GM12864 (cell line): ENCODE measurements at regions not wholly inside any gene's neighbourhood (a gene's known extent, or its start where the extent isn't known, plus 50 kb on each side); places are given as distances from the start of the nearest gene placed in this dataset.

ENCODE experiments used
- DNase-seq: peaks from one replicate; pipeline ENCODE4 v3.0.0-alpha.2; 2011; ENCODE audit warnings: low read depth
- H3K4me3 ChIP-seq: 2 replicates; pipeline ENCODE4 v1.5.1; 2011; ENCODE audit warnings: mild to moderate bottlenecking, low read depth, low read length, control low read depth
- TF ChIP-seq, protein P1 (sequence below): IDR thresholded peaks from 2 replicates; pipeline ENCODE4 v1.5.1; 2011; ENCODE audit warnings: low read depth, mild to moderate bottlenecking, moderate library complexity, low read length, control low read depth, inconsistent platforms; ENCODE audit errors: missing control alignments

DNA sequence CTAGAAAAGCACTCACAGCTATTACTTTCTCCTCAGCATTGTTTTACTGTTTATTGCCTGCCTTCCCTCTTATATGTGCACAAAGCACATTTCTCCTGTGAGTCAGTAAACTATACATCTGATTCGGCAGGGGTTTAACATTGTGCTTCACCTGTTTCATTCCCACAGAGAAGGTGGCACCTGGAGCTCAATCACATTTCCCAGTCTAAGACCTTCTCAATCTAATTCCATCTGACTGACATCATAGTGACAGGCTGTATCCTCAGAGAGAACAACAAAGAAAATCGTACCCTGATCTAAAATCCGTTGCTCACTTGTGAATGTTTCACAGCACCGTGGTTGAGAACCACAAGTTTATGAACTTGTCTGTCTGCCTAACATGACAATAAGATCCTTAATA lies 92.4 kb upstream of the CAST start:
- no peak overlapping the region for H3K4me3 ChIP-seq
- TF ChIP-seq, protein P1, sequence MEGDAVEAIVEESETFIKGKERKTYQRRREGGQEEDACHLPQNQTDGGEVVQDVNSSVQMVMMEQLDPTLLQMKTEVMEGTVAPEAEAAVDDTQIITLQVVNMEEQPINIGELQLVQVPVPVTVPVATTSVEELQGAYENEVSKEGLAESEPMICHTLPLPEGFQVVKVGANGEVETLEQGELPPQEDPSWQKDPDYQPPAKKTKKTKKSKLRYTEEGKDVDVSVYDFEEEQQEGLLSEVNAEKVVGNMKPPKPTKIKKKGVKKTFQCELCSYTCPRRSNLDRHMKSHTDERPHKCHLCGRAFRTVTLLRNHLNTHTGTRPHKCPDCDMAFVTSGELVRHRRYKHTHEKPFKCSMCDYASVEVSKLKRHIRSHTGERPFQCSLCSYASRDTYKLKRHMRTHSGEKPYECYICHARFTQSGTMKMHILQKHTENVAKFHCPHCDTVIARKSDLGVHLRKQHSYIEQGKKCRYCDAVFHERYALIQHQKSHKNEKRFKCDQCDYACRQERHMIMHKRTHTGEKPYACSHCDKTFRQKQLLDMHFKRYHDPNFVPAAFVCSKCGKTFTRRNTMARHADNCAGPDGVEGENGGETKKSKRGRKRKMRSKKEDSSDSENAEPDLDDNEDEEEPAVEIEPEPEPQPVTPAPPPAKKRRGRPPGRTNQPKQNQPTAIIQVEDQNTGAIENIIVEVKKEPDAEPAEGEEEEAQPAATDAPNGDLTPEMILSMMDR = no peak
- no peak for DNase-seq

DNA sequence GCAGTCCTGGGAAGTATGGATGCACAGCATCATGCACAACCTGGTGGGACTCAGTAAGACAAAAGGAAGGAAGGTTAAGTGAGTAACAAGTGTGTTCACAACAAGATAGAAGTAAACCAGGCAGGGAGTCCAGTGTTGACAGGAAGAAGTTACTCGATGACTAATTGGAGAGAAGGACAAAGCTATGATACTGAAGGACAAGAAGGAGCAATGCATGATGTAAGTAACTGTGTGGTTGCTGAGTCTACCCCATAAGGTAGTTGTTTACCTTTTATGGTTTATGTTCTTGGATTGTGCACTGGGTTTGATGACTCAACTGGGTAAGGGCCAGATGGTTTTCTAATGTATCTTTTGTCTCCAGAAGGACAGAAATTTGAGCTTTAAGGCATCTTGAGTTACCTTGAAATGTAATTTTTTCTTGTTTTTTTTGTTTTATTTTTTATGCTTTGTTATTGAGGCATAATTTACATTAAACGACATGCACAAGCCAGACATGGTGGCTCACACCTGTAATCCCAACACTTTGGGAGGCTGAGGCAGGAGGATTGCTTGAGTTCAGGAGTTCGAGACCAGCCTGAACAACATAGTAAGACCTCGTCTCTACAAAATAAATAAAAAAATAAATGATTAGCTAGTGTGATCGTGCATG lies 89.2 kb upstream of the CAST start:
- no peak overlapping the region for H3K4me3 ChIP-seq
- no peak for DNase-seq
- TF ChIP-seq, protein P1 = no peak

DNA sequence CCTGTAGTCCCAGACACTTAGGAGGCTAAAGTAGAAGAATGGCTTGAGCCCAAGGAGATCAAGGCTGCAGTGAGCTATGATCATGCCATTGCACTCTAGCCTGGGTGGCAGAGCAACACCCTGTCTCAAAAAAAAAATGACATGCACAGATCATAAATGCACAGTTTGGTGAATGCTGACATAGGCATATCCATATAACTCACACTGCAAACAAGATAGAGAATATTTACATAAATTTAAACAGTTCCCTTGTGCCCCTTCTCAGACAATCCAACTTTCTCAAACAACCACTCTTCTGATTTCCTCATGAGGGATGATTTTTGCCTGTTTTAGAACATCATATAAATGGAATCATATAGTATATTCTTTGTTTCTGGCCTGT lies 88.7 kb upstream of the CAST start:
- TF ChIP-seq, protein P1 = no peak
- no peak overlapping the region for H3K4me3 ChIP-seq
- DNase-seq = no peak

DNA sequence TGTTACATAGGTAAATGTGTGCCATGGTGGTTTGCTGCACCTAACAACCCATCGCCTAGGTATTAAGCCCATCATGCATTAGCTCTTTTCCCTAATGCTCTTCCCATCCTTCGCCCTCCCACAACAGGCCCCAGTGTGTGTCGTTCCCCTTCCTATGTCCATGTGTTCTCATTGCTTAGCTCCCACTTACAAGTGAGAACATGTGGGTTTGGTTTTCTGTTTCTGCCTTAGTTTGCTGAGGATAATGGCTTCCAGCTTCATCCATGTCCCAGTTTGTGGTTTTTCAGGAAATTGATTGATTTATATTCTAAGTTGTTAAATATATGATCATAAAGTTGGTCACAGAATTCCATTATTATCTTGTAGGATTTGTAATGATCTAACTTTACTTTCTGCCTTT lies 85.3 kb upstream of the CAST start:
- TF ChIP-seq, protein P1 = no peak
- no peak for DNase-seq
- H3K4me3 ChIP-seq = no peak overlapping the region

DNA sequence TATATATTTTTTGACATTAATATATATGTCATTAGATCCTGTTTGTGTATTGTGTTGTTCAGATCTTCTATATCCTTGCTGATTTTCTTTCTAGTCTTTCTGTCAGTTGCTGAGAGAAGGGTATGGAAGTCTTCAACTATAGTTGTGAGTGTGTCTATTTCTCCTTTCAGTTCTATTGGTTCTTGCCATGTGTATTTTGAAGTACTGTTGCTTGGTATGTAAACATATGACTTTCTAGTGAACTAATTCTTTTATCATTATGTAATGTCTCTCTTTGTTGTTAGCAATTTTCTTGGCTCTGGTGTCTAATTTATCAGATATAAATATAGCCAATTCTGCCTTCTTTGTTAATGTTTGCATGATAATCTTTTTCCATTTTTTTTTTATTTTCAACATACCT lies 84.3 kb upstream of the CAST start:
- no peak for DNase-seq
- TF ChIP-seq, protein P1 = no peak
- H3K4me3 ChIP-seq = no peak overlapping the region

DNA sequence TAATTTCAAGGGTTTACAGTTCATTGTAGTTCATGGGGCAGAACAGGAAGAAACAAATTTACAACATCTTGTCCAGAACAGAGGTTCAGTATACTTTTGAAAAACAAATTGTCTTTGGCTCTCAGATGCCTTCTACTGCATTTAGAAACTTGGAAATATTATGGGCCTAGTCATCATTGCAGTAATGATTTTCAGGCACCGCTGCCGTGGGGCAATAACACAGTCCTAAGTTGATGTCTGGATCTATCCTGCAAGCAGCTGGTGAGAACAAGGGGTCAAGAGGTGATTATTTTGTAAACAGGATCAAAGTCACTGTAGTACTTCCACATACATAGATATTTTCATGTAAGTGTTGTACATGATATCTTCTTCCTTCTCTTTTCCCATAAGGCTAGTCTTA lies 82.5 kb upstream of the CAST start:
- no peak overlapping the region for H3K4me3 ChIP-seq
- no peak for DNase-seq
- TF ChIP-seq, protein P1 = no peak

DNA sequence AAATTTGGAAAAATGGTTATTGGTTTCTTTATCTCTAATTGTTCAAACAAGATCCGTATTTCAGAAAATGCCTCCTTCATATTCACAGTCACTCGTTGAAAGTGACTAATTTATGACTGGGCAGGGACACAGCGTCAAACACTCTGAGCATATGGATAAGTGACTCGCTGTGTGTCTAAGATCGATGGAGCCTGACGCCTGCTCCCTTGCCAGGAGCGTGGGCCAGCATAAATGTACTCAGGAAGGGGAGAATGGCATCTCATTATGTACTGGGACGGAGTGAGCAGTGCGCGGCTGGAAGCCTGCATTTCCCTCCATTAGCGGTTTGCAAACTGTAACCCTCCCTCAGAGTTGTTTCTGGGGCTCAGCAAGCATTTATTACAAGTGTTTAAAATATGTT lies 79.8 kb upstream of the CAST start:
- DNase-seq = no peak
- no peak overlapping the region for H3K4me3 ChIP-seq
- TF ChIP-seq, protein P1 = no peak
